ENCODE measurements at regions not wholly inside any gene's neighbourhood (a gene's known extent, or its start where the extent isn't known, plus 50 kb on each side); places are given as distances from the start of the nearest gene placed in this dataset.

DNA sequence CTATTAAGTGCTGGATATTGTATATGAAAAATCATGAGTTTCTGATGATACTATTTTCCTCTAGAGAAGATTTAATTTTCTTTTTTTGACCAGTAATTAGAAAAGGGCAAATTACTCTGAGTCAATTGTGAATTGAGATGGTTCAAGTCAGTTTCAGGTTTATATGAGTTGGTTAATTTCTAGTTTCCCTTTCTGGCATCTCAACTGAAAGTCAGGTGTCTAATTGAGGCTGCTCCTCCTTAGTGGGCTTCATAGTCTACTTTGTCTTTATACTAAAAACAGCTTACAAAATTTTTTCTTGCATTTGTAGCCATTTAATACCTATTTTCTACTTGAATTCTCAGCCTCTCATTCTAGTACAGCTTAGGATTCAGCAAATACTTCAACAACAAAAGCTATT lies 387.3 kb downstream of the RPS6KC1 start:
- Histone ChIP-seq H3K4me1 (no peaks in the 10 kb centered on the region), H3K4me3 (no peak overlapping the region), H3K27ac (no peak overlapping the region), H3K27me3 (no peaks in the 10 kb centered on the region), H3K9me3 (no peaks in the 10 kb centered on the region), H3K36me3 (no peaks in the 10 kb centered on the region)
- intact Hi-C loops (cut with DNase I): no loop called here
- TF ChIP-seq POLR2A (IDR thresholded peaks at IDR 0.05): no peak
- TF ChIP-seq POLR2AphosphoS5 (IDR thresholded peaks at IDR 0.05; ENCODE audit: insufficient read depth in 1 of 2, low read depth in 1 of 2): no peak
- TF ChIP-seq, protein P1, sequence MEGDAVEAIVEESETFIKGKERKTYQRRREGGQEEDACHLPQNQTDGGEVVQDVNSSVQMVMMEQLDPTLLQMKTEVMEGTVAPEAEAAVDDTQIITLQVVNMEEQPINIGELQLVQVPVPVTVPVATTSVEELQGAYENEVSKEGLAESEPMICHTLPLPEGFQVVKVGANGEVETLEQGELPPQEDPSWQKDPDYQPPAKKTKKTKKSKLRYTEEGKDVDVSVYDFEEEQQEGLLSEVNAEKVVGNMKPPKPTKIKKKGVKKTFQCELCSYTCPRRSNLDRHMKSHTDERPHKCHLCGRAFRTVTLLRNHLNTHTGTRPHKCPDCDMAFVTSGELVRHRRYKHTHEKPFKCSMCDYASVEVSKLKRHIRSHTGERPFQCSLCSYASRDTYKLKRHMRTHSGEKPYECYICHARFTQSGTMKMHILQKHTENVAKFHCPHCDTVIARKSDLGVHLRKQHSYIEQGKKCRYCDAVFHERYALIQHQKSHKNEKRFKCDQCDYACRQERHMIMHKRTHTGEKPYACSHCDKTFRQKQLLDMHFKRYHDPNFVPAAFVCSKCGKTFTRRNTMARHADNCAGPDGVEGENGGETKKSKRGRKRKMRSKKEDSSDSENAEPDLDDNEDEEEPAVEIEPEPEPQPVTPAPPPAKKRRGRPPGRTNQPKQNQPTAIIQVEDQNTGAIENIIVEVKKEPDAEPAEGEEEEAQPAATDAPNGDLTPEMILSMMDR (IDR thresholded peaks at IDR 0.05): no peak
- no peak for DNase-seq (ENCODE audit: extremely low spot score in 2 of 2)

DNA sequence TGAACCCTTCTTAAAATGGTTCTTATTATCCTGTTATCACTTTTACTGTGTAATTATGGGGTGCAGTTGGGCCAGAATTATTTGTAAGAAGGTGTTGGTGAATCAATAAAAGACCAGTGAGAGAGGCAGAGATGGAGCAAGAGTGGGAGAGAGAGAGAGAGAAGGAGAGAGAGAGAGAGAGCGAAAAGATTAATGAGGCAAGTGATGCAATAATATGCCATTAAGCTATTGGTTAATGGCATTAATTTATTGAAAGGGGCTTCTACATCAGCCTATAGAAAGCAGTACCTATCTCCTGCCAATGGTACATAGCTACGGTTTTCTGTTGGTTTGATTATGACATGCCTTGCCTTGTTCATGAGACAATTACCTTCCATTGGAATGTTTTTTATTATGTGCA lies 388.7 kb downstream of the RPS6KC1 start:
- no peak overlapping the region for H3K27ac ChIP-seq
- no peak overlapping the region for H3K4me3 ChIP-seq
- H3K27me3 ChIP-seq: no peaks in the 10 kb centered on the region
- H3K4me1 ChIP-seq: no peaks in the 10 kb centered on the region
- no peak for DNase-seq (ENCODE audit: extremely low spot score in 2 of 2)
- TF ChIP-seq POLR2AphosphoS5 (IDR thresholded peaks at IDR 0.05; ENCODE audit: insufficient read depth in 1 of 2, low read depth in 1 of 2) (no peak), POLR2A (IDR thresholded peaks at IDR 0.05) (no peak)
- TF ChIP-seq, protein P1 (IDR thresholded peaks at IDR 0.05): no peak
- H3K36me3 ChIP-seq: no peaks in the 10 kb centered on the region
- no peaks in the 10 kb centered on the region for H3K9me3 ChIP-seq
- intact Hi-C loops (cut with DNase I): no loop called here

GRCh38 chr1:213440766-213441165 lies 389.7 kb downstream of the RPS6KC1 start:
- TF ChIP-seq POLR2AphosphoS5 (IDR thresholded peaks at IDR 0.05; ENCODE audit: insufficient read depth in 1 of 2, low read depth in 1 of 2): no peak
- TF ChIP-seq, protein P1 (IDR thresholded peaks at IDR 0.05): no peak
- TF ChIP-seq POLR2A (IDR thresholded peaks at IDR 0.05): no peak
- H3K9me3 ChIP-seq: no peaks in the 10 kb centered on the region
- H3K27me3 ChIP-seq: no peaks in the 10 kb centered on the region
- H3K4me1 ChIP-seq: no peaks in the 10 kb centered on the region
- no peak overlapping the region for H3K4me3 ChIP-seq
- no peak for DNase-seq (ENCODE audit: extremely low spot score in 2 of 2)
- H3K27ac ChIP-seq: no peak overlapping the region
- intact Hi-C loops (cut with DNase I): no loop called here
- no peaks in the 10 kb centered on the region for H3K36me3 ChIP-seq

DNA sequence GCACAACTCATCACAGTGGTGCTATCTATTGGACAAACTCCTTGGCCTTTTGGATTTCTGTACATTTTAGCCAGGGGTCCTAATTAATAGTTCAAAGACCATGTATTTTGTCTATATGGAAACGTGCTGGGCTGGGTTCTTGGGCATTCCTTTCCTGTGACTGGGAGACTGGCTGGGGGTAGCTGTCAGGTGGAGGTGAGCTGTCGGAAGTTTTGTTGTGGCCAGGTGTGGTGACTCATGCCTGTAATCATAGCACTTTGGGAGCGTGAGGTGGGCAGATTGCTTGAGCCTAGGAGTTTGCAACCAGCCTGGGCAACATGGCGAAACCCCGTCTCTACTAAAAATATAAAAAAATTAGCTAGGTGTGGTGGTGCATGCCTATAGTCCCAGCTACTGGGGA lies 392.4 kb downstream of the RPS6KC1 start:
- Histone ChIP-seq H3K4me1 (no peaks in the 10 kb centered on the region), H3K36me3 (no peaks in the 10 kb centered on the region), H3K9me3 (no peaks in the 10 kb centered on the region), H3K27me3 (no peaks in the 10 kb centered on the region), H3K27ac (no peak overlapping the region), H3K4me3 (no peak overlapping the region)
- TF ChIP-seq, protein P1 (IDR thresholded peaks at IDR 0.05): no peak
- TF ChIP-seq POLR2AphosphoS5 (IDR thresholded peaks at IDR 0.05; ENCODE audit: insufficient read depth in 1 of 2, low read depth in 1 of 2): no peak
- TF ChIP-seq POLR2A (IDR thresholded peaks at IDR 0.05): no peak
- DNase-seq (ENCODE audit: extremely low spot score in 2 of 2): no peak
- intact Hi-C loops (cut with DNase I): no loop called here

DNA sequence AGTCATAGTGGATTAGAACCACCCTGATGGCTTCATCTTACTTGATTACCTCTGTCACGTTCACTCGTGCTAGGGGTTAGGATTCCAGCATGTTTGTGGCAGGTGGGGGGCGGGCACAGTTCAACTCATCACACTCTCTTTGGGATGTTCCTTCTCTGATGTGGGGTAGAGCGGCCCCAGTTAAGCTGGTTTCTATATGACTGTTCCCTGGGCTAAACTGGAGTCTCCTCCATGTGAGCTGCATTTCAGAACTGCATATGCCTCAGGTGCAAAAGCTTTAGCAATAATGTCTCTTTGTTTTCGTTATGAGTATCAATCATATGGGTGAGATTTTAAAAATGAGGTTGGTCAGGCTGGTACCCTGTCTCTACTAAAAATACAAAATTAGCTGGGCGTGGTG lies 393.2 kb downstream of the RPS6KC1 start:
- Histone ChIP-seq H3K27ac (no peak overlapping the region), H3K36me3 (no peaks in the 10 kb centered on the region), H3K4me1 (no peaks in the 10 kb centered on the region), H3K4me3 (no peak overlapping the region), H3K27me3 (no peaks in the 10 kb centered on the region), H3K9me3 (no peaks in the 10 kb centered on the region)
- intact Hi-C loops (cut with DNase I): no loop called here
- no peak for DNase-seq (ENCODE audit: extremely low spot score in 2 of 2)
- TF ChIP-seq, protein P1 (IDR thresholded peaks at IDR 0.05): no peak
- TF ChIP-seq POLR2A (IDR thresholded peaks at IDR 0.05) (no peak), POLR2AphosphoS5 (IDR thresholded peaks at IDR 0.05; ENCODE audit: insufficient read depth in 1 of 2, low read depth in 1 of 2) (no peak)
